ENCODE measurements at regions not wholly inside any gene's neighbourhood (a gene's known extent, or its start where the extent isn't known, plus 50 kb on each side); places are given as distances from the start of the nearest gene placed in this dataset.

DNA sequence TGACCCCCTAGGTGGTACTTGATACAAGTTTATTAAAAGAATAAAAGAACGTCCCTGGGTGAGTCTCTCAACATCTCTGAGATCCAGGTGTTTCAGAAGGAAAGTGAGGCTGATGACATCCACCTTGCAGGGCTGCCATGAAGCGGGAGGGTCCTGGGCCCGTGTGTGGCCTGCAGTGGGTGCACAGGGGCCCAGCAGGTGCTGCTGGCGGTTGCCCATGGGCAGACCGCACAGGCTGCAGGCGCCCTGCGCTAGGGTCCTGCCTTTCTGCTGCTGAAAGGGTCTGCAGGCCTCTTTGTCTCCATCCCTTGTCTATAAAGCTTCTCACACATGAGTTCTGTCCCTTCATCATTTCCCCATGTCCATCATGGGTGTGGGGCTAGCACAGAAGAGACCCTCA, 247.0 kb downstream of the TFCP2L1 start:
- no peak for TF ChIP-seq ZFX (IDR thresholded peaks at IDR 0.05)
- TF ChIP-seq, protein P1, sequence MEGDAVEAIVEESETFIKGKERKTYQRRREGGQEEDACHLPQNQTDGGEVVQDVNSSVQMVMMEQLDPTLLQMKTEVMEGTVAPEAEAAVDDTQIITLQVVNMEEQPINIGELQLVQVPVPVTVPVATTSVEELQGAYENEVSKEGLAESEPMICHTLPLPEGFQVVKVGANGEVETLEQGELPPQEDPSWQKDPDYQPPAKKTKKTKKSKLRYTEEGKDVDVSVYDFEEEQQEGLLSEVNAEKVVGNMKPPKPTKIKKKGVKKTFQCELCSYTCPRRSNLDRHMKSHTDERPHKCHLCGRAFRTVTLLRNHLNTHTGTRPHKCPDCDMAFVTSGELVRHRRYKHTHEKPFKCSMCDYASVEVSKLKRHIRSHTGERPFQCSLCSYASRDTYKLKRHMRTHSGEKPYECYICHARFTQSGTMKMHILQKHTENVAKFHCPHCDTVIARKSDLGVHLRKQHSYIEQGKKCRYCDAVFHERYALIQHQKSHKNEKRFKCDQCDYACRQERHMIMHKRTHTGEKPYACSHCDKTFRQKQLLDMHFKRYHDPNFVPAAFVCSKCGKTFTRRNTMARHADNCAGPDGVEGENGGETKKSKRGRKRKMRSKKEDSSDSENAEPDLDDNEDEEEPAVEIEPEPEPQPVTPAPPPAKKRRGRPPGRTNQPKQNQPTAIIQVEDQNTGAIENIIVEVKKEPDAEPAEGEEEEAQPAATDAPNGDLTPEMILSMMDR (conservative IDR thresholded peaks at IDR 0.05), result no peak
- H3K27ac ChIP-seq, result no peak overlapping the region

DNA sequence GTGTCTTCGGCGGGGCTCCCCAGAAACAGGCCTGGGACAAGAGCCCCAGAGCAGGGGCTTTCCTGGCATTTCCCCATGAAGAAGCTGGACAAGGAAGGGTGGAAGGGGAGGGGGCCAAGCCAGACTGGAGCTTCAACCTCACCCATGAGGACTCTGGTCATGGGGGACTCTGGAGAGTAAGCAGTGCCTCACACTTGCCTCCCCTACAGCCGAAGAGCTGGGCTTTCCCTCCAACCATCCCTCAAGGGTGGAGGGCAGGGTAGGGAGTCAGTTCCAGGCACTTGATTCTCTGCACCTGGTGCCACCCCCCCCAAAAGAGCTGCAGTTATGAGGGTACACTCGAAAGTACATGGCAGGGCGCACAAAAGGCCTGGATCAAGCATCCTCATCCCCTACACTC, 246.6 kb downstream of the TFCP2L1 start:
- no peak overlapping the region for H3K27ac ChIP-seq

DNA sequence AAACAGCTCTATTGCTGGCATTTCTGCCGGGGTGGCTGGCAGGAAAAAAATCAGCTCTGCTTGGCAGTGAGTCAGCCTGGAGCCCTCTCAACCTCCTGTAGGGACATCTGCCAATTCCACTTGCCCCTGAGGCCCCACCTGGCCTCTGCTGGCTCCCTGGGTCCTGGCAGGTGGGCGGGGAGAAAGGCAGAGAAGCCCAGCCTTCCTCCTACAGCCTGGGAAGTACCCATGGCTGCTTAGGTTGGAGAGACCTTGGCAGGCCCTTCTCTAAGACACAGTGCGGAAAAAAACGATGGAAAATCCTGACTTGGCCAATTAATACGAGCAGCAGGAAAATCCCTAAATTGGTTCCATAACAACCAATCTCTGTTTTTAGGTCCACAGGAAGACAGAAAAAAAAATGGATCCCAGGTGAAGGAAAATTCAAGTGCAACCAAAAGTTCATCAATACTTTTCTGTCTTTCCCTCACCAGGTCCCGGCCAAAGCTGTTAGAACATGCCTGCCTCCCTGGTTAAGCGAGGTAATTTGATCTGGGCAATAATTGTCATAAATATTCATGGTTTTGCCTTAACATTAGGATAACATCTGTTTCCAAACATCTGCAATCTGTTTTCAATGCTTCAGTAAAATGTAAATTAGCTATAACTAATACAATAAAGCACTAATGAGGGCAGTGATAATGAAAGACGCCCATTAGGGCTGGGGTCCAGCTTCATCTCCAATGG, 245.9 kb downstream of the TFCP2L1 start:
- TF ChIP-seq ZFX (IDR thresholded peaks at IDR 0.05), result no peak
- TF ChIP-seq, protein P1 (conservative IDR thresholded peaks at IDR 0.05), result no peak
- H3K27ac ChIP-seq, result no peak overlapping the region

More for the DNA sequence above, 246.6 kb downstream of the TFCP2L1 start:
- TF ChIP-seq ZFX (IDR thresholded peaks at IDR 0.05), result no peak
- TF ChIP-seq, protein P1 (conservative IDR thresholded peaks at IDR 0.05), result no peak

DNA sequence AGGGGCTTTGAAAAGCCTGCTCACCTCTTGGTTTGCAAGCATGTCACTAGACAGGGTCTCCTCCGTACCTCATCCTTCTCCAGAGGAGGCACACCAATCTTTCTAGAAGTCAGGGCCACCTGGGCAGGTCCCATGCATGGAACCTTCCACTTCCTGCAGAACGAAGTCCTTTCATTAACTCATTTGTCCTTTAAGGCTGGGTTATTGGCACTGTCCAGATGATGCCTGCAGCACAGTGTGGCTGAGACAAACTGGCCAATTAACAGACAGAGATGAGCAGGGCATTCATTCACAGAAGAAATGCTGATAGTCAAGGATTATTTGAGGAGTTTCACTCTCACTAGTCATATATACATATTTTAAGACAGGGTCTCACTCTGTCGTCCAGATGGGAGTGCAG, 245.3 kb downstream of the TFCP2L1 start:
- no peak for TF ChIP-seq ZFX (IDR thresholded peaks at IDR 0.05)
- TF ChIP-seq, protein P1 (conservative IDR thresholded peaks at IDR 0.05), result no peak

DNA sequence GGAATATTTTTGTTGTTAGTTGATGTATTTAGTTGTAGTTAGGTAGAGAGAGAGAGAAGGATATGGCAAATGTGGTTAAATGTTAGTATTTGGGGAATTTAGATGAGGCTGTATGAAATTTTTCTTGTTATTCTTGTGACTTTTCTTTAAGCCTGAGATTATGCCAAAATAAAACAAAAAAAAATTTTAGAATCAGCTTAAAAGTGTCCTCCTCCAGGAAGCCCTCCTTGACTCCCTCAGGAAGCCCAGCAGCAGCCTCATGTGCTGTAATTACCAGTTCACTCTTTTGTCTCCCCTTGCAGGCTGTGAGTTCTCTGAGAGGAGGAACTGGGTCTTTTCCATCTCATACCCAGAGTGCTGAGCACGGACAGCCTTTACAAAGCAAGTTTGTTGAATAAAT, 243.5 kb downstream of the TFCP2L1 start:
- TF ChIP-seq ZFX (IDR thresholded peaks at IDR 0.05), result no peak
- TF ChIP-seq, protein P1 (conservative IDR thresholded peaks at IDR 0.05), result no peak
- no peak overlapping the region for H3K27ac ChIP-seq

More for the DNA sequence above, 245.3 kb downstream of the TFCP2L1 start:
- H3K27ac ChIP-seq, result no peak overlapping the region

DNA sequence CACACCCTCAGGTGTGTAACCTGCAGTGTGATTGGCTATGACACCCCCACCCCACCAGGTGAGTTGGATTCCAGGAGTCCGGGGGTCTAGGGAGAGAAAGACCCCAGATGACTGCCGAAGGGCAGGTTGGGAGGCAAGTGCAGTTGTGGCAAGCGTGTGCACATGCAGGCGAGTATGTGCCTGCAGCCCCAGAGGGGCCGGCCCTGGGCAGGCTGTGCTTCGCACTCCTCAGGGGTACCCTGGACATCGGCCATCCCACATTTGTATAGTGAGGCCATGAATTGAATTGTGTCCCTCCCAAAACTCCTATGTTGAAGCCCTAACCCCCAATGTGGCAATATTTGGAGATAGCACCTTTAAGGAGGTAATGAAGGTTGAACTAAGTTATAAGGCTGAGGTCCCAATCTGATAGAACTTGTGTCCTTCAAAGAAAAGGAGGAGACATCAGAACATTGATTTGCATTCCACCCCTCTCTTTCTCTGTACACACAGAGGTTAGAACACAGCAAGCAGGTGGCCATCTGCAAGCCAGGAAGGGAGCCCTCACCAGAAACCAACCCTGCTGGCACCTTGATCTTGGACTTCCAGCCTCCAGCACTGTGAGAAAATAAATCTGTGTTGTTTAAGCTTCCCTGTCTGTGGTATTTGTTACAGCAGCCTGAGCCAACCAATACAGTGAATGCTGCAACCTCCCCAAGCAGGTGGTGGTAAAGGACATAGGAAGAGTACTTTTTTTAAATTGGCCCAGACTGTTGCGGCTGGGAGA, 241.8 kb downstream of the TFCP2L1 start:
- TF ChIP-seq ZFX (IDR thresholded peaks at IDR 0.05), result no peak
- TF ChIP-seq, protein P1 (conservative IDR thresholded peaks at IDR 0.05), result no peak
- no peak overlapping the region for H3K27ac ChIP-seq

DNA sequence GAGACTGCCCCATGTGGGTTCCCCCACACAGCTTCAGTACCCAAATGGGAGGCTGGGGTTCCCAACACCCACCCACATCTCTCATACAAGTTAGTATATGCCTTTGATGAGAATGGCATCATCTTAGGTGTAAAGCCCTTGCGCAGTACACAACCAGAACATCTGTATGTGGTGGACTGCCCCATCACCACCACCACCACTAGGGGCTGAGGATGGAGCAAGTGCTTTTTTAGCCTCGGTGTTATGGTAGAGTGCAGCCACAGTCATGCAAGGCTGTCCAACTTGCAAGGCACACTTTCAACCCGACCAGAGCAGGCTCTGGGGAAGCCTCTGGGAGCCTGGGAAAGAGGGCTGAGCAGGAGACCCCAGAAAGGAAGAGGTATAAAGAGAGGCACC, 241.2 kb downstream of the TFCP2L1 start:
- H3K27ac ChIP-seq, result no peak overlapping the region
- TF ChIP-seq, protein P1 (conservative IDR thresholded peaks at IDR 0.05), result no peak; the same call in 1 of the 2 replicates

All from C4-2B (cell line).